ENCODE measurements at regions not wholly inside any gene's neighbourhood (a gene's known extent, or its start where the extent isn't known, plus 50 kb on each side); places are given as distances from the start of the nearest gene placed in this dataset.
"Not testable (repeated sequence)": the region's sequence is repeated elsewhere in the genome, so short reads cannot be mapped to it uniquely, and the experiment has no call there.

DNA sequence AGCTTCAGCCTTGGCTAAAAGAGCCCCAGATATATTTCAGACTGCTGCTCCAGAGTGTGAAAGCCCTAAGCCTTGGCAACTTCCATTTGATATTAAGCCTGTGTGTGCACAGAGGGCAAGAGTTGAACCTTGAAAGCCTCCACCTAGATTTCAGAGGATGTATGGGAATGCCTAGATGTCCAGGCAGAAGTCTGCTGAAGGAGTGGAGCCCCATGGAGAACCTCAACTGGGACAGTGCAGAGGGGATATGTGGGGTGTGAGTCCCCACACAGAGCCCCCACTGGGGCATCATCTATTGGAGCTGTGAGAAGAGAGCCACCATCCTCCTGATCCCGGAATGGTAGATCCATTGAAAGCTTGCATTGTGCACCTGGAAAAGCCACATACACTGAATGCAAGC, 1784.8 kb upstream of the CDH9 start:
- DNase-seq: no peak

DNA sequence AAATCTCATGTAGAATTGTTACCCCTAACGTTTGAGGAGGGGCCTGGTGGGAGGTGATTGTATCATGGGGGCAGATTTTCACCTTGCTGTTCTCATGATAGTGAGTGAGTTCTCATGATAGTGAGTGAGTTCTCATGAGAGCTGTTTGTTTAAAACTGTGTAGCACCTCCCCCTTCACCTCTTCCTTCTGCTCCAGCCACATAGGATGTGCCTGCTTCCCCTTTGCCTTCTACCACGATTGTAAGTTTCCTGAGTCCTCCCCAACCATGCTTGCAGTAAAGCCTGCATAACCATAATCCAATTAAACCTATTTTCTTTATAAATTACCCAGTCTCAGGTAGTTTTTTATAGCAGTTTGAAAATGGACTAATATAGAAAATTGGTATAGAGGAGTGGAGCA, 1783.7 kb upstream of the CDH9 start:
- DNase-seq: peak; percentile 70

DNA sequence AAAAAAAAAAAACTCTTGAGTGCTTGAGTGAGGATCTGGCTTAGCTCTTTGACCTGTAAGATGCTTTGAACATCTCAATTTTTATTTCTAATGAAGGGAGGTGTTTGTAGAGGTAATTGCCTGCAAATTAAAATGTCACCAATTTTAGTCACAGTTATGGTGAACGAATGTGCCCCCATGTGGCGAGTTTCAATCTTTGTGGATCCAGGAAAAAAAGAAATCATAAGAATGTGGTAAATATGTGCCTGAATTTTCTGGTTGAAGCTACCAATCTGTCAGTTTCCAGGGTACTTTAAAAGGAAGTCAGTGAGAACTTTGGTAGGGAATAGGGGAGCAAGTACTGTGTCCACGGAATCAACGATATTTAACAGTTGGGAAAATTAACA, 1772.4 kb upstream of the CDH9 start:
- no peak for DNase-seq

DNA sequence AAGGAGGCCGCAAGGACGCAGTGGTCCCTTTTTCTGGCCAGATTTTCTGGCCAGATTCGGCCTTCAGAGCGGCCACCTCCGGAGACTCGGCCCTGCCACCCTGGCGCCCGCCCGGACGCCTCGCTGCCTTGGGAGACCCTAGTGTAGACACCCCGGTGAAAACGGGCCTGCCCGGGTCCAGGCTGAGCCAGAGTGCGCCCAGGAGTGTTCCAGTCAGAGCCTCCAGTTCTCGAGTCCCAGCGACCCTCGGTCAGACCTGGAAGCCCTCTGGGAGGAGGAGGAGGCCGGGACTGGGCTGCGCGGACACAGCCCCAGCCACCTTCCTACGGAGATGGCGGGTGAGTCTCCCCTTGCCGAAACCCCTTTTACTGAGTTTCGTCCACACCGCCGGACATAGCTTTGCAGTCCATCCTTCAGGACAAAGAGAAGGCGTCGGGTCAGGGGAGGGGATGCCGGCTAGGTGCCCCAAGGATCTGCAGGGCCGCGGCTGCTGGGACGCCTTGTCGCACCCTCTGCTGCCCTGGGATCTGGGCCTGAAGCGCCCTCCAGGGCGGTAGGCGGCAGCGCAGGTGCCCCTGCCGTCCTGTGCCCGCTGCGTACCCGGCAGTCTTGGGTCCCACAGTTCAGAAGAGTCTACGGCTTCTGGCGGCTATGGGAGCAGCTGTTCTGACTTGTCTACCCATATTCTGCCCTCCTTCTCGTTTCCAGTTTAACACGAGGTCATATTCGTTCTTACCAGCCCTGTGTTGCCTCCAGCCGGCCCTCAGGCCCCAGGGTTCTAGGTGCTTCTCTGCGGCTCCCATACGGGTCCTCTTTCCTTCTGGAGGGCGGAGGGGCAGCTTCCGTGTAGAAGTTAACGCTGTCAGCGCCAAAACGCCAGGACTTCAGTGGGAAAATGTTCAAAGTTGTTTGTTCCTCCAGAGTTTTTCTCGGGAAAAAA, 1771.7 kb upstream of the CDH9 start:
- no peak for DNase-seq

DNA sequence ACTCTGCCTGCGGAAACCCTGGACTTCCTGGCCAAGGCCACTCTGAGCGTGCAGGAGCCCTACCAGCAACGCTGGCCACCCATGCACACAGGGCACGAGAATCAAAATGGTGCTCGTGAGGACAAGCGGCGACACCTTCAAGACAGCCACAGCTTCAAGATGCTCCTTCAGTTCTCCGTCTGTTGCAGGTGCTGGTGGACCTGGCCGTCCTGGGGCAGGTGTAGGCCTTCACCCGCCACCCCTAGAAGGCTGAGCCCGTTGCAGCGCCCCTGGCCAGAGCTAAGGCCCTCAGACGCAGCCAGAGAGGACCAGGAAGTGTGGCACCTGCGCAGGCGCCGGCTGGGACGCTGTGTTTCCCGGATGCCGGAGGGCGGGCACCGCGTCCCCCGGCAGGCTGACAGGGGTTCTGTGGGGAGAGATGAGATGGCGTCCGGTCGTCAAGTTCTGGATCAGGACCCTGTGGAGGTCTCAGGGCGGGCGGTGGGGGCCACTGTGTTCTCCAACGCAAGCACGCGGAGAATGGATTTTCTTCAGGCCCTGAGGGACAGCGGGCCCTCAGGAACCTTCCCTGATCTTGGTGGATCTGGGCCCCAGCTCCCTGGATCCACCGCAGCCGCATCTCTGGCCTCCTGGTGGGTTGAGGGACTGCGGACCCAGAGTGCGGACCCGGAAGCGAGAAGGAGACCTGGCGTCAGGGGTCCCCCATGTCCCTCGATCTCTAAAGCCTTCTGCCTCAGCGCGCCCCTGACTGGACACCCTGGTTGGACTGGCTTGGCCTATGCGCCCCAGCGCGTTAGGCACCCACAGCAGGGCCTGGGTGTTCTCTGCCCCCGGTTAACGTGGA, 1770.8 kb upstream of the CDH9 start:
- no peak for DNase-seq

DNA sequence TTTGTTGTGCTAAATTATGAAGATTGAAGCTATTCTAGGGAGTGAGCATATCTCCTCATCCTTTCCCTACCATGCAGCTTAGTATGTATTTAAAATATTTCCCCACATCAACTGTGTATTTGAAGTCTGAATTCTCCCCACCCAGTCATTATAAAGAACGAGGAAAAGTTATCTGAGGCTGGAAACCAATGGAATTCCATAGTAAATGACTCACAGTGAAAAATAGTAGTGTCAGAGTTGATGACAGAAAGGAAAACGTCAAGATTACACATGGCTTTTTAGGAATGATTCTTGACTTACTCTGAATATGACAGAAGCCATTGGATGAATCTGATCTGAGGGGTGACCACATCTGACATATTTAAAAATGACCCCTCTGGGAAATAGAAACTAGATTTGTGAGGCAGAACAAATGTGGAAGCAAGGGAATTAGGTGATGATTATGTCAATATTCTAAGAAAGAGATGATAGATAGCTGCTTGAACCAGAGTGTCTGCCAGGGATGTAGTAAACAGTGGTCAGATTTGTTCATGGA, 1768.9 kb upstream of the CDH9 start:
- no peak for DNase-seq

DNA sequence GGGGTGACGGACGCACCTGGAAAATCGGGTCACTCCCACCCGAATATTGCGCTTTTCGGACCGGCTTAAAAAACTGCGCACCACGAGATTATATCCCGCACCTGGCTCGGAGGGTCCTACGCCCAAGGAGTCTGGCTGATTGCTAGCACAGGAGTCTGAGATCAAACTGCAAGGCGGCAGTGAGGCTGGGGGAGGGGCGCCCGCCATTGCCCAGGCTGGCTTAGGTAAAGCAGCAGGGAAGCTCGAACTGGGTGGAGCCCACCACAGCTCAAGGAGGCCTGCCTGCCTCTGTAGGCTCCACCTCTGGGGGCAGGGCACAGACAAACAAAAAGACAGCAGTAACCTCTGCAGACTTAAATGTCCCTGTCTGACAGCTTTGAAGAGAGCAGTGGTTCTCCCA, 1760.6 kb upstream of the CDH9 start:
- DNase-seq: not testable (repeated sequence)

DNA sequence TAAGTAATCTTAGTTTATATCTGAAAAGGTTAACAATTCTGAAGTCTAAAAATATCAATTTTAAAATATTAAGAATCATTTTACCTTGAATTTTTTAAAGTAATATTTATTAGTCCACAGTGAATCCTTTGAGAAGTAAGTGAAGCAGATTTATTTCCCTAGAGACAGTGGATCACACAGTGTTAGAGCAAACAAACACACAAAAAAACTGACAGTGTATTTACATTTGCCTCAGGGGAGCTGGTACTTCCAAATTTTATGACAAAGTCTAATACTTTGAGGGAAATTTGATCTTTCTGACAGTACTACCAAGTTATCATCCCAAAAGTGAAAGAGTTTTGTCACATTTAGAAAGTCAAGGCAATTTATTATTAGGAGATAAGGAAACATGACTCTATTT, 1750.6 kb upstream of the CDH9 start:
- DNase-seq: no peak

DNA sequence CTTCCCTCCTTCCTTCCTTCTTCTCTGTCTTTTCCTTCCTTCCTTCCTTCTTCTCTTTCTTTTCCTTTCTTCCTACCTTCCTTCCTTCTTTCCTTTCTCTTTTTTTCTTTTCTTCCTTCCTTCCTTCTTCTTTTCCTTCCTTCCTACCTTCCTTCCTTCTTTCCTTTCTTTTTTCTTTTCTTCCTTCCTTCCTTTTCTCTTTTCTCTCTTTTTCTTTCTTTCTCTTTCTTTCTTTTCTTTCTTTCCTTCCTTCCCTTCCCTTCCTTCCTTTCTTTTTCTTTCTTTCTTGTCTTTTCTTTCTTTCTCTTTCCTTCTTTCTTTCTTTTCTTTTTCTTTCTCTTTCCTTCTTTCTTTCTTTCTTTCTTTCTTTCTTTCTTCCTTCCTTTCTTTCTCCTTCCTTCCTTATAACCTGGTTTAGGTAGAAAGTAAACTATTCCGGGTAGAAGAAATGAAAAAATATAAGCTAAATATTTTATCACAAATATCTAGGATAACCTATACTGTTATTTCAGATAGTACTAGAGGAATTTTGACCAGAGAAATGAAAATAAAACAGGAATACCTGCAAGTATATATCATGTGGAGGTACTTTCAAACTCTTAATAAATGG, 1741.8 kb upstream of the CDH9 start:
- DNase-seq: no peak

DNA sequence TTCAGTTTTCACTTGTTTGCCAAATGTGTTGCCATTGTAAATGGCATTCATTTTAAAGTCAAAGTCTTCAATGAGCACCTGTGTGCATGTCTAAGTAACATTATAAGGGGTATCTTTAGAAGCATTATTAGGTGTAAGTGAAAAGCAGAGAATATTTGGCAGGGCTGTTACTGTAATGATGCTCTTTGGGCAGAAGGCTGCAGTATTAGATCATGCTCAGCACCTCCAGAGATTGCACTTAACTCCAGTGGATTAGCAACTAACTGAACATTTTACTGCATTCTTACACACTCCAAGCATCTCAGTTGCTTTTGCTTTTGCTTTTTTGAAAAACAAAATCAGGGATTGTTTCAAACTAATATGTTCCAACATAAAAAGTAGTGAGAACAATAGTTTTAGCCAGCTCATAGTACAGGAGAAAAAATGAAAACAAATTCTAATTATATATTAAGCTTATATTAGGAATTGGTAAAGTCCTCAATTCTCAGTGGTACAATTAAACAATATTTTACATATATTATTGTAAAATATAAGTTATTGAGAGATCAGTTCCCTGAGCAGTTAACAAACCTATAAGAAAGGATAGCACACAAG, 1740.9 kb upstream of the CDH9 start:
- peak; percentile 4 for DNase-seq

DNA sequence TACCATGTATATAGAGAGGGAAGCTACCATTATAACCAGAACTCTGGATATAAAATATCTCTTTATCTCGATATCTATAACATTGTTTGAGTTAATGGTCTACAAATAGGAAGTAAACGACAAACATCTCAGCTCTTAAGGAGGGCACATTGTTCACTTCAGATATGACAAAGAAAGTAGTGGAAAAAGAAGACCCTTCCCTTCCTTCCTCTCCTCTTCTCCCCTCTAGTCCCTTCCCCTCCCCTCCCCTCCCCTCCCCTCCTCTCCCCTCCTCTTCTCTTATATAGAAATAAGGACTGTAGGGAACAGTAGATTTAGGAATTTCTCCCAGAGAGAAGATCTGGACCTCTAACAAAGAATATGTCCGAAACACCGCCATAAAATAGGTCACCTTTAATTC, 1731.9 kb upstream of the CDH9 start:
- DNase-seq: no peak

DNA sequence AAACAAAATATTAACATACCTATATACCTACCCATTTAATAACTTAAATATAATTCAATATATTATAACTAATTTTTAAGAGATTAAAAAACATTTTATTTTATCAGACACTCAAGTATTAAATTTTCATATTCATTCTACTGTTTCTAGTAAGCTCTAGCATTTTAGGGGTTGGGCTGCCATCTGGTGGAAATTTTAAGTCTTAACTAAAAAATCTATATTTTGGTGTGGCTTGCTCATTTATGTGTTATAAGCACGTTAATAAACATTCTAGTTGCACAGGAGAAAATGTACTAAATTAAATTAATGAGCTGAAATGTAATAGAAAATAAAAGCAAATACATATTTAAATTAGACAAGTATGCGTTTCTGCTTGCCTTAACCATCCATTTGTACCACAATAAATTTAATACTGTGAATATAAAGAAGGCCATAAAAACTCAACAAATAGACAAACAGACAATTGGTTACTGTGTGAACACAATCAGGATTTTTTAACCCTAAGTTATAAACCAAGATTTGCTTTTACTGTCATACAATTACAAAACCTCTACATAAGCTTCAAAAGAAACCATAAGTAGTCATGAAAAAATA, 1728.3 kb upstream of the CDH9 start:
- no peak for DNase-seq

DNA sequence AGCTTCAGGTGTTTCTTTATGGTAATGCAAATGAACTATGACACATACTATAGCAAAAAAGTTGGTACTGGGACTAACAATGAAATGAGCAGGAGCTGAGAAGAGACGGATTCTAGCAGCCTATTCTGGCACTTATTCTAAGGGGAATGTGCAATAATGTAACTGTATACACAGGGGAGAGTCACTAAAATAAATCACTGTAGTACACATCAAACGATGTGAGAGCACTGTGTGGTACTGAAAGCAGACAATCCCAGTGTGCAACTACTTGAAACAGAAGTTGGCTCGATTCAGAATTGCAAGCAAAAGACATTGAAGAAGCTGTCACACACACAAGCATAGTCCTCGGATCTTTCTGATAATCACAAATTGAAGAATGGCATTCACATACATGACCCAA, 1713.0 kb upstream of the CDH9 start:
- no peak for DNase-seq

DNA sequence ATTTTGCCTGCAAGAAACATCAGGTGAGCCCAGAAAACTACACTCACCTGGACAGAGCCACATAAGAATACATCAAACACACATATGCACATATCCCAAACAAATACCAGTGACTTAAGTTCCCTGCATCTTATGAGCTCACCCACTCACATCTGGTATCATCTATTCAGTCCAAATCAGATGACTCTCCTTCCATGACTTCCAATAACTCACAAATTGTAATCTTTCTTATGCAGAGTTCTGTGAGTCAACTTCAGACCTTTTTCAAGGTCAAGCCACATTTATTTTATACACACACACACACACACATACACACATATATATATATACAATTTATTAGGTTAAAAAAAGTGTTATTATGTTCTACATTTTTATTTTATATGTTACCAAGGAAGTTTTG, 1711.9 kb upstream of the CDH9 start:
- no peak for DNase-seq

DNA sequence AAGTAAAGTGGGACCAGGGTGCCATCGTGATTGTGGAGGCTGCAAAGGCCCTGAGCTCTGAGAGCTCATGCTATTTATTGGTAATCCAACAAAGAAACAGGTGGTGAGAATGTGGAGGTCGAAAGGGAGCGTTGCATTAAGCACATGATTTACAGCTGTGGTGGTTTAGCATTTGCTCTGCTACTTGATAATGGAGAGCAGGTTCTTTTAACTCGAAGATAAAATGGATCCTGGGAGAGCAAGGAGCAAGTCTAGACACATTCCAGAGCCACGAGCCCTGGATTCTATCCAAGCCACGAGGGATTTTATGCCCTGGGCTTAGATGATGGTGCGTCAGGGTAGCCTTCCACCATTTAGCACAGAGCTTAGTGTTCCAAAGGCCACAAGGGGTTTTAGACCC, 1710.1 kb upstream of the CDH9 start:
- no peak for DNase-seq

DNA sequence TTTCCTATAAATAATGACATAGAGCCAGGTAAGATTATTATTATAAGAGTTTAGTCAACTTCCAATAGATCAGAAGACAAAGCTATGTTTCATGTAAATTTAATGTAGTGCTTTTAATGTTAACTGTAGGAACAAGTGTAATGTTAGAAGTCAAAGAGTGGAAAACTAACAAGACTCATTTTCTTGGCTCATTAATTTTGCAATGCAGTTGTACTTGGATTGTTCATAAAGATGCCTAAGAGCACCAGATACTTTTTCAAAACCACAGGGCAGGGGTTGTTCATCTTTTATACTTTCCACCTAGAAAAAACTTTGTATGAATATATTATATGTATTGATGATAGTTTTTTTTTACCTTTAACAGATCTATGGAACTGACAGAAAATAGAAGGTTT, 1705.3 kb upstream of the CDH9 start:
- DNase-seq: no peak

DNA sequence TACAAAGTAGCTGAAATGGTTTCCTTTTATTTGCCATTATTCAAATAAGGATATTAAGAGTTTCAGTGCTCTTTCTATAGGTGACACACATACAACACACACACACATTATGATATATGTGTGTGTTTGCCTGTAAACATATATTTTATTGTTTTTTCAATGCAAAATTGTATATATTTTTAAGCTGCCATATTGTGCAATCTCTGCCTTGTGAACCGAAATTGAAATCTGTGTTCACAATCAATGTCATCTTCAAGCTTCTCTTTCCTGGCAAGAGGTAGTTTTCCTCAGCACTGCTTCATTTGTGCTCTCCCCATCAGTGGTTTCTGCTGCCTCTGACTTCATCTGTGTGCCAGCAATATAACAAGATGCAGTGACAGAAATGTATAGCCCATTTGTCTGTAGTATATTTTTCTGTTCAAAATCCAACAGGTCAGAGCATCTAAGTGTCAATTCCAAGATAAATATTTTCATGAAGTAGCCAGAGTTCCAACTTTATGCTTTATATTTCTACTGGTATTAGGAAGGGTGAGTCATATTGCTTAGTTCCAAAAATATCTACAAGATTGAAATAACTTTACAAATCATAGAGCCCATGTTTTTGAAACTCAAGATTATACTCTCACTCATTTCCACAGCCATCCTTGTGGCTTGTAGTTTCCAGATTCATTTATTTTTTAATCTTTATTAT, 1704.8 kb upstream of the CDH9 start:
- no peak for DNase-seq

DNA sequence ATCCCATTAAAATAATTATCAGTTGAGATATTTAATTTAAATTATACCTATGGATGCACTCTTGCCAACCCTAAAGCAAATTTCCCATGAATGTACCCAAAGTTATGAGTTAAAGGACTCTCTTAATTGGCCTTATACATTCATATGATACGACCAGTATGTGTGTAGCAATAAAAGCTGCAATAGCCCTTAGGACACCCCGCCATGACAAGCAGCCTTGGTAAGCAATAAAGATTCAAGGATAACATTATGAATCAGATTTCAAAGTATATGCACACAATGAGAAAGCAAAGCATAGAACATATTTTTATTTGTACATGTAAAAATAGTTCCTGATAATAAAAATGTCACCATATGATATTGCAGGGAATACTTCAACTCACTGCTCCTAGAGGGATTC, 1699.3 kb upstream of the CDH9 start:
- DNase-seq: no peak

DNA sequence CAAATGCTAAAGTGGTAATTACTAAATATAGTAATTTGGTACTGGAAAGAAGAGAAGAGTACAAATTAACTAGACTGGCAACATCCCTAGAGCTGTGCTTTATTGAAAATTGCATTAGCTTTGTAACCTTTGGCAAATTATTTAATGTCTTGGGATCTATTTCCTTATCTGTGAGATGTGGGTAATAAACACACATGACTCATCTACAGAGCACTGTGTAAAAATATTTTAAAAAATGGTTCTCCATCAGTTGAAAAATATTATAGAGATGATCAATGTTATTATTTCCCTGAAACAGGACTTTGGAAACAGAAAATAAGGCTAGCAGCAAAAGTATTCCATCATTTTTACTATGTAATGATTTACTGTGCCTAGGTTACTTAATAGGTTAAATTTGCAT, 1698.8 kb upstream of the CDH9 start:
- DNase-seq: no peak

DNA sequence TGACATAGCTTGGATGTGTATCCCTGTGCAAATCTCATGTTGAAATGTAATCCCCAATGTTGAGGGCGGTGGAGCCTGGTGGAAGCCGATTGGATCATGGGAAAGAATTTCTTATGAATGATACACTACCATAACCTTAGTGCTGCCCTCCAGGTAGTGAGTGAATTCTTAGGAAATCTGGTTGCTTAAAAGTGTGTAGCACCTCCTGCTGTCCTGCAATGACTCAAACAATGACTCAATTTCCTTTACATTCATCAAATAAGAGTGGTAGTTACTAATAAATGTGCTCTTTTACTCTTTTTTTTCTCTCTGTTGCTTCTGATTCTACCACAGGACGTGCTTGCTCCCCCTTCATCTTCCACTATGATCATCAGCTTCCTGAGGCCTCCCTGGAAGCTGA, 1696.0 kb upstream of the CDH9 start:
- DNase-seq: no peak

DNA sequence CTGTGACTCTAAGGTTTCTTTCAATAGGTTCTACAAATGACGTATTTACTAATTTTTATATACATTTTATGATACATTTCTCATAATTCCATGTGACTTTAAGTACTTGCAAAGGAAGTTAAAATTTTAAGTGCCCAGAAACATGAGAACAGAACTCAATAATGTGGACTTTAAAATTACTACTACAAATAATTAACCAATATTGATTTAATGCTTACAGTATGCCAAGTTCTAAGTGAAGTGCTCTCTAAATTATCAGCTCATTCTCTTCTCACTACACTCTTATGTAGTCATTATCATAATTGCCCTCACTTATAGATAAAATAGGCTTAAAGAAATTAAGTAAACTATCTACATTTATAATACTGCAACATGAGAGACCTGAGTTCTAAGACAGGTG, 1690.7 kb upstream of the CDH9 start:
- DNase-seq: no peak

DNA sequence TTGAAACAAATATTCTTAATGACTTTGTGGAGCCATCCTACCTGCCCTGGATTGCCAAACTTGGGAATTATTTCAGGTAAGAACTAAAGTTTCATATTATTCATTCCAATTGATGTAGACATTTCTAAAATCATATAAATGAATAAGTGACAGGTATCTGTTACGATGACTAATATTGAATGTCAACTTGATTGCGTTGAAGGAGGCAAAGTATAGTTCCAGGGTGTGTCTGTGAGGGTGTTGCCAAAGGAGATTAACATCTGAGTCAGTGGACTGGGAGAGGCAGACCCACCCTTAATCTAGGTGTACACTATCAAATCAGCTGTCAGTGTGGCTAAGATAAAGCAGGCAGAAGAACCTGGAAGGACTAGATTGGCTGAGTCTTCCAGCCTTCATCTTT, 1688.4 kb upstream of the CDH9 start:
- DNase-seq: no peak
